Spleen (tissue), 3 donors: ENCODE measurements at regions not wholly inside any gene's neighbourhood (a gene's known extent, or its start where the extent isn't known, plus 50 kb on each side); places are given as distances from the start of the nearest gene placed in this dataset.

ENCODE experiments used
- POLR2A ChIP-seq, 3 donors: fragments of 450-650 bp; IDR thresholded peaks; one replicate each; pipeline ENCODE4 v1.5.1; 2017; ENCODE audit warnings: antibody characterized with exemption in 3 of 3, mild to moderate bottlenecking in 1 of 3
- POLR2AphosphoS5 ChIP-seq, 3 donors: sonication (generic); formaldehyde crosslinking; IDR thresholded peaks; one replicate each; pipeline ENCODE4 v1.5.1; 2017; ENCODE audit warnings: antibody characterized with exemption in 3 of 3

DNA sequence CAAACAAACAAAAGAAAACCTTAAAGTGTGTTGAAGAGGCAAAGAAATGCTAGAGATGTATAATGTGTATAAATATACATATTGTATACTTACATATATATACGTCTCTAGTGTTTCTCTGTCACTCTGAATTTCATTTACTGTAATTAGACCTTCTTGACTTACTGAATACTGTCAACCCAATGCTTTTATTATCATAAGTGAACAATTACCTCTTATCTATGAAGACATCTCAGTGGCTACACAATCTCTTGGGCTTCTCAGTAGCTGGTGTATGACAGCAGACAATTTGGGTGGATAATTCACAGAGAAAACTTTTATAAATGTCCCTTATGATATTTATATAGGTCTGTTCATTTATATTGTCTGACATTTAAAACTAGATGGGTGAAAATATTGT lies 664.1 kb upstream of the ANO3 start:
- TF ChIP-seq POLR2AphosphoS5 (IDR thresholded peaks at IDR 0.05) (no peak), POLR2A (IDR thresholded peaks at IDR 0.05) (no peak)
